Gastroesophageal sphincter (tissue), 3 donors: ENCODE measurements at regions not wholly inside any gene's neighbourhood (a gene's known extent, or its start where the extent isn't known, plus 50 kb on each side); places are given as distances from the start of the nearest gene placed in this dataset.

Experiments used
- CTCF ChIP-seq, 4 experiments: fragments of 200-600 bp in 2 of 4; fragments of 450-650 bp in 2 of 4; sonication (generic) in 1 of 4; IDR thresholded peaks; one replicate each; pipeline ENCODE4 v1.5.1; 2017 to 2019; ENCODE audit warnings: antibody characterized with exemption in 4 of 4, mild to moderate bottlenecking in 2 of 4, moderate library complexity in 2 of 4
- POLR2A ChIP-seq, 2 donors: fragments of 450-650 bp; IDR thresholded peaks; one replicate each; pipeline ENCODE4 v1.6.1; 2017; ENCODE audit warnings: antibody characterized with exemption in 2 of 2, mild to moderate bottlenecking in 2 of 2, moderate library complexity in 1 of 2
- POLR2AphosphoS5 ChIP-seq: sonication (generic); formaldehyde crosslinking; IDR thresholded peaks from one replicate; pipeline ENCODE4 v1.6.1; 2017; ENCODE audit warnings: antibody characterized with exemption

DNA sequence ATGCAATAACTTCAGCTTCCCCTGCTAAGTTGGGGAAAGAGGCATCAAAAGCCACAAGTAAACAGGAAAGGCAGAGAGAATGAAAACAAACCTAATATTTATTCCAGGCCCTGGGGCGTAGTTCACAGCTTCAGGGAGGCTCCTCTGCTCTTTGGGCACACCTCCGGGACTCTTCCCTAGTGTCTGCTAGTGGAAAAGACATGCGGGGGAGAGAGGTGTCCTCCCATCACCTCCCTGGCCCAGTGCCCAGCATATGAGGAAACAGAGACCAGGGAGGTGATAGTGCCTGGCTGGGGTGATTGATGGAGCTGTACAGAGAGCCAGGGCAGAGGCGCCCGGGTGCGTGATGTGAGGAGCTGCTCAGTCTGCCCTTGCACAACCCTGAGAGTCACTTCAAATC, 71.0 kb downstream of the RASL11A start:
- TF ChIP-seq POLR2AphosphoS5 (no peak), CTCF (IDR thresholded peaks at IDR 0.05) (no peak), POLR2A (IDR thresholded peaks at IDR 0.05) (no peak)
